Endothelial cell of umbilical vein (primary cell): ENCODE measurements at regions not wholly inside any gene's neighbourhood (a gene's known extent, or its start where the extent isn't known, plus 50 kb on each side); places are given as distances from the start of the nearest gene placed in this dataset.

Experiments
- CTCF ChIP-seq, 2 donors: IDR thresholded peaks; 1 replicate in 1 of 2; 2 replicates in 1 of 2; pipeline ENCODE4 v1.5.1; 2011; ENCODE audit warnings: low read length in 2 of 2, mild to moderate bottlenecking in 2 of 2, moderate library complexity in 2 of 2, control low read depth in 1 of 2, inconsistent platforms in 1 of 2, low read depth in 1 of 2; ENCODE audit not compliant: insufficient read depth in 1 of 2; ENCODE audit errors: extremely low read depth in 1 of 2
- GATA2 ChIP-seq: IDR thresholded peaks from 2 replicates; pipeline ENCODE4 v1.7.0; 2011; ENCODE audit warnings: low read depth, mild to moderate bottlenecking, moderate library complexity, mixed read lengths, low read length; ENCODE audit not compliant: insufficient read length, insufficient read depth
- POLR2A ChIP-seq: IDR thresholded peaks from 2 replicates; pipeline ENCODE4 v1.6.1; 2012; ENCODE audit warnings: low read depth, mild to moderate bottlenecking, control low read depth, low read length

GRCh38 chr4:10173754-10174749, 57.5 kb upstream of the WDR1 start:
- TF ChIP-seq CTCF (IDR thresholded peaks at IDR 0.05; ENCODE audit: extremely low read depth in 1 of 2, insufficient read depth in 1 of 2, low read depth in 1 of 2, low read length in 2 of 2) (no peak), POLR2A (no peak), GATA2 (no peak)
